ENCODE measurements at regions not wholly inside any gene's neighbourhood (a gene's known extent, or its start where the extent isn't known, plus 50 kb on each side); places are given as distances from the start of the nearest gene placed in this dataset.

DNA sequence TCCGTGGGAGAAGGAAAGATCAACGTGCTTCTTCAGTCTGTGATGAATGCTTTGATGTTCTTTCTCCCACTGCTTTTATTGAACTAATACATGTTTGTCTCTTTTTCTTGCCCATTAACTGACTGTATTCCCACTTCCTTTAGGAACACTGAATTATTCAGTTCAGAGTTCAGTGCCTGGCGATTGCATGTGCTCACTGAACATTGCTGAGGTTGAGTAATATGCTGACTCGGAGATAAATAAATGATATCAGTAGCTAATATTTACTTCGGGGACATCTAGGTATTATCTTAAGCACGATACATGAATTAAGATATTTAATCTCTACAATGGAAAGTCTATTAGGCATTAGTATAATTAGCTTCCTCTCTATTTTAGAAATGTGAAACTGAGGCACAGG, 102.3 kb upstream of the OR5AK2 start:
- TF ChIP-seq, protein P1, sequence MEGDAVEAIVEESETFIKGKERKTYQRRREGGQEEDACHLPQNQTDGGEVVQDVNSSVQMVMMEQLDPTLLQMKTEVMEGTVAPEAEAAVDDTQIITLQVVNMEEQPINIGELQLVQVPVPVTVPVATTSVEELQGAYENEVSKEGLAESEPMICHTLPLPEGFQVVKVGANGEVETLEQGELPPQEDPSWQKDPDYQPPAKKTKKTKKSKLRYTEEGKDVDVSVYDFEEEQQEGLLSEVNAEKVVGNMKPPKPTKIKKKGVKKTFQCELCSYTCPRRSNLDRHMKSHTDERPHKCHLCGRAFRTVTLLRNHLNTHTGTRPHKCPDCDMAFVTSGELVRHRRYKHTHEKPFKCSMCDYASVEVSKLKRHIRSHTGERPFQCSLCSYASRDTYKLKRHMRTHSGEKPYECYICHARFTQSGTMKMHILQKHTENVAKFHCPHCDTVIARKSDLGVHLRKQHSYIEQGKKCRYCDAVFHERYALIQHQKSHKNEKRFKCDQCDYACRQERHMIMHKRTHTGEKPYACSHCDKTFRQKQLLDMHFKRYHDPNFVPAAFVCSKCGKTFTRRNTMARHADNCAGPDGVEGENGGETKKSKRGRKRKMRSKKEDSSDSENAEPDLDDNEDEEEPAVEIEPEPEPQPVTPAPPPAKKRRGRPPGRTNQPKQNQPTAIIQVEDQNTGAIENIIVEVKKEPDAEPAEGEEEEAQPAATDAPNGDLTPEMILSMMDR (optimal IDR thresholded peaks at IDR 0.05 in 1 of 3, IDR thresholded peaks at IDR 0.05 in 1 of 3, conservative IDR thresholded peaks at IDR 0.05 in 1 of 3; ENCODE audit: extremely low read depth in 1 of 3, insufficient read depth in 2 of 3, low read length in 3 of 3) = no peak
- no peak for TF ChIP-seq EZH2 (IDR thresholded peaks at IDR 0.05; ENCODE audit: low read length)
- dilution Hi-C loops (cut with MboI; ENCODE audit: extremely low pct_ligation_motif_present, low sequenced_read_pairs) = no loop called here

DNA sequence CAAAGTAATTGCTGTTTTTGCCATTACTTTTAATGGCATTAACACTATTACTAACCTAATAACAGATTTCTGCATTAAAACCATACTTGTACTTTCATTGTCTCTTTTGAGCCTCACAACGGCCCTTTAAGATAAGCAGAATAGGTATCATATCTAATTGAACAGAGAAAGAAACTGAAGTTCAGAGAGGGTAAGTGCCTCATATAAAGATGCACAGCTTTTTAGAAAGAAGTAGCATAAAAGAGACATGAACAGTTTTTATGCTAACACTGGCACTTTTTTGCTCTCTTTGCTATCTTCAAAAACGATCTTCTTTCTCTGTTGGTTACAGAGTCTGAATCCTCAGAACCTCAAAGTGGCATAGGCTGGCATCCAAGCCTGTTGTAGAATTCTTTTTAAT, 102.9 kb upstream of the OR5AK2 start:
- no peak for FAIRE-seq
- H3K36me3 ChIP-seq (ENCODE audit: control insufficient read depth in 2 of 2, extremely low read depth in 1 of 2, insufficient read depth in 2 of 2, low read length in 2 of 2) = no peaks in the 10 kb centered on the region

More for the DNA sequence above, 102.3 kb upstream of the OR5AK2 start:
- FAIRE-seq (no peak), DNase-seq (ENCODE audit: low read depth, low spot score) (no peak)
- Histone ChIP-seq H3K9ac (ENCODE audit: control insufficient read depth, extremely low read depth, insufficient read depth, low read length) (no peak overlapping the region), H4K20me1 (ENCODE audit: control insufficient read depth, extremely low read depth, insufficient read depth, low read length) (no peaks in the 10 kb centered on the region), H3K9me1 (ENCODE audit: control insufficient read depth, extremely low read depth, insufficient read depth, low read length) (no peaks in the 10 kb centered on the region), H3K4me2 (ENCODE audit: control insufficient read depth, extremely low read depth, insufficient read depth, low read depth, low read length) (no peak overlapping the region), H3K36me3 (ENCODE audit: control insufficient read depth in 2 of 2, extremely low read depth in 1 of 2, insufficient read depth in 2 of 2, low read length in 2 of 2) (no peaks in the 10 kb centered on the region), H3K27ac (ENCODE audit: control insufficient read depth, insufficient read depth, low read length) (no peak overlapping the region), H3K79me2 (ENCODE audit: control insufficient read depth, insufficient read depth, low read length) (no peaks in the 10 kb centered on the region), H3K4me3 (ENCODE audit: control insufficient read depth in 2 of 3, extremely low read depth in 1 of 3, insufficient read depth in 2 of 3, low read depth in 1 of 3, low read length in 3 of 3) (no peak overlapping the region), H3K4me1 (ENCODE audit: control insufficient read depth, extremely low read depth, insufficient read depth, low read length) (peaks cover 17% of the 10 kb centered on the region), H2AFZ (ENCODE audit: control insufficient read depth, low read length) (no peak overlapping the region), H3K9me3 (ENCODE audit: control insufficient read depth, low read depth, low read length) (no peaks in the 10 kb centered on the region), H3K27me3 (ENCODE audit: control insufficient read depth, extremely low read depth, insufficient read depth, low read length) (no peaks in the 10 kb centered on the region)

More for the DNA sequence above, 102.9 kb upstream of the OR5AK2 start:
- H3K9me3 ChIP-seq (ENCODE audit: control insufficient read depth, low read depth, low read length) = no peaks in the 10 kb centered on the region
- H3K9ac ChIP-seq (ENCODE audit: control insufficient read depth, extremely low read depth, insufficient read depth, low read length) = no peak overlapping the region
- no peak overlapping the region for H3K4me2 ChIP-seq (ENCODE audit: control insufficient read depth, extremely low read depth, insufficient read depth, low read depth, low read length)
- no peaks in the 10 kb centered on the region for H3K9me1 ChIP-seq (ENCODE audit: control insufficient read depth, extremely low read depth, insufficient read depth, low read length)
- TF ChIP-seq, protein P1 (optimal IDR thresholded peaks at IDR 0.05 in 1 of 3, IDR thresholded peaks at IDR 0.05 in 1 of 3, conservative IDR thresholded peaks at IDR 0.05 in 1 of 3; ENCODE audit: extremely low read depth in 1 of 3, insufficient read depth in 2 of 3, low read length in 3 of 3) = no peak
- TF ChIP-seq EZH2 (IDR thresholded peaks at IDR 0.05; ENCODE audit: low read length) = no peak
- H3K79me2 ChIP-seq (ENCODE audit: control insufficient read depth, insufficient read depth, low read length) = no peaks in the 10 kb centered on the region
- no peak overlapping the region for H3K4me3 ChIP-seq (ENCODE audit: control insufficient read depth in 2 of 3, extremely low read depth in 1 of 3, insufficient read depth in 2 of 3, low read depth in 1 of 3, low read length in 3 of 3)
- no peak overlapping the region for H3K27ac ChIP-seq (ENCODE audit: control insufficient read depth, insufficient read depth, low read length)
- DNase-seq (ENCODE audit: low read depth, low spot score) = no peak
- H3K4me1 ChIP-seq (ENCODE audit: control insufficient read depth, extremely low read depth, insufficient read depth, low read length) = peaks cover 14% of the 10 kb centered on the region
- no peaks in the 10 kb centered on the region for H4K20me1 ChIP-seq (ENCODE audit: control insufficient read depth, extremely low read depth, insufficient read depth, low read length)
- dilution Hi-C loops (cut with MboI; ENCODE audit: extremely low pct_ligation_motif_present, low sequenced_read_pairs) = no loop called here
- no peaks in the 10 kb centered on the region for H3K27me3 ChIP-seq (ENCODE audit: control insufficient read depth, extremely low read depth, insufficient read depth, low read length)
- H2AFZ ChIP-seq (ENCODE audit: control insufficient read depth, low read length) = no peak overlapping the region

All from keratinocyte (primary cell).